Nephron progenitor cell (in vitro differentiated cells): ENCODE measurements at regions not wholly inside any gene's neighbourhood (a gene's known extent, or its start where the extent isn't known, plus 50 kb on each side); places are given as distances from the start of the nearest gene placed in this dataset.

ENCODE experiments used
- DNase-seq: peaks from one replicate; pipeline ENCODE4 v3.0.0; 2021
- H3K27ac Mint-ChIP-seq: 2 replicates; pipeline ENCODE4 v1.8.0; 2021; ENCODE audit warnings: mild to moderate bottlenecking, moderate library complexity, mixed read lengths
- H3K27me3 Mint-ChIP-seq: 2 replicates; pipeline ENCODE4 v1.8.0; 2021; ENCODE audit warnings: mild to moderate bottlenecking, low read depth, mixed read lengths; ENCODE audit not compliant: poor library complexity
- H3K36me3 Mint-ChIP-seq: 2 replicates; pipeline ENCODE4 v1.8.0; 2021; ENCODE audit warnings: low read depth, mixed read lengths
- H3K4me1 Mint-ChIP-seq: 2 replicates; pipeline ENCODE4 v1.8.0; 2021; ENCODE audit warnings: mixed read lengths
- H3K4me3 Mint-ChIP-seq: 2 replicates; pipeline ENCODE4 v1.8.0; 2021; ENCODE audit warnings: mild to moderate bottlenecking, moderate library complexity, mixed read lengths
- H3K9me3 Mint-ChIP-seq: 2 replicates; pipeline ENCODE4 v1.8.0; 2021; ENCODE audit warnings: mild to moderate bottlenecking, moderate library complexity, mixed read lengths
- TF ChIP-seq, protein P1 (sequence below): fragments of 200-600 bp; sonication (generic); IDR thresholded peaks from 2 replicates; pipeline ENCODE4 v1.5.0; 2021; ENCODE audit warnings: antibody characterized with exemption

DNA sequence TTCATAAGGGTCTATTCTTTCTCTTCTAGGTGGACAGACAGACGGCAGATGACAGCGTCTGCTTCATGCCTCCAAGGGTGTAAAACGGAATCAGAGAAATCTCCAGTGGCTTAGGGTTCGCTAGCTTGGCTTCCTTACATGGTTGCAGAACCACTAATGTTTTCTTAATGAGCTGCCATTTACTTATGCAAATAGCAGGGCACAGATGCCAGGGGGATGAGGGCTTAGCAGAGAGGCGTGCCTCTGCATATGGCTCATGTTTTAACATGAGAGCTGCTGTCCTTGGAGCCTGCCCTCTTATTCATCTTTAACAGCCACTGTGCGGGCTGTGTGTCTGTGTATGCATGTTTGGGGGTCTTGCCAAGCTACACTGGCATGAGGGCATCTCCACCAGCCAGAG, 119.6 kb downstream of the IER5 start:
- DNase-seq, result no peak
- no peaks in the 10 kb centered on the region for H3K9me3 Mint-ChIP-seq
- H3K27me3 Mint-ChIP-seq, result peaks cover 35% of the 10 kb centered on the region
- no peak overlapping the region for H3K4me3 Mint-ChIP-seq
- peaks cover 6% of the 10 kb centered on the region for H3K4me1 Mint-ChIP-seq
- no peaks in the 10 kb centered on the region for H3K36me3 Mint-ChIP-seq
- H3K27ac Mint-ChIP-seq, result no peak overlapping the region
- TF ChIP-seq, protein P1, sequence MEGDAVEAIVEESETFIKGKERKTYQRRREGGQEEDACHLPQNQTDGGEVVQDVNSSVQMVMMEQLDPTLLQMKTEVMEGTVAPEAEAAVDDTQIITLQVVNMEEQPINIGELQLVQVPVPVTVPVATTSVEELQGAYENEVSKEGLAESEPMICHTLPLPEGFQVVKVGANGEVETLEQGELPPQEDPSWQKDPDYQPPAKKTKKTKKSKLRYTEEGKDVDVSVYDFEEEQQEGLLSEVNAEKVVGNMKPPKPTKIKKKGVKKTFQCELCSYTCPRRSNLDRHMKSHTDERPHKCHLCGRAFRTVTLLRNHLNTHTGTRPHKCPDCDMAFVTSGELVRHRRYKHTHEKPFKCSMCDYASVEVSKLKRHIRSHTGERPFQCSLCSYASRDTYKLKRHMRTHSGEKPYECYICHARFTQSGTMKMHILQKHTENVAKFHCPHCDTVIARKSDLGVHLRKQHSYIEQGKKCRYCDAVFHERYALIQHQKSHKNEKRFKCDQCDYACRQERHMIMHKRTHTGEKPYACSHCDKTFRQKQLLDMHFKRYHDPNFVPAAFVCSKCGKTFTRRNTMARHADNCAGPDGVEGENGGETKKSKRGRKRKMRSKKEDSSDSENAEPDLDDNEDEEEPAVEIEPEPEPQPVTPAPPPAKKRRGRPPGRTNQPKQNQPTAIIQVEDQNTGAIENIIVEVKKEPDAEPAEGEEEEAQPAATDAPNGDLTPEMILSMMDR, result no peak

DNA sequence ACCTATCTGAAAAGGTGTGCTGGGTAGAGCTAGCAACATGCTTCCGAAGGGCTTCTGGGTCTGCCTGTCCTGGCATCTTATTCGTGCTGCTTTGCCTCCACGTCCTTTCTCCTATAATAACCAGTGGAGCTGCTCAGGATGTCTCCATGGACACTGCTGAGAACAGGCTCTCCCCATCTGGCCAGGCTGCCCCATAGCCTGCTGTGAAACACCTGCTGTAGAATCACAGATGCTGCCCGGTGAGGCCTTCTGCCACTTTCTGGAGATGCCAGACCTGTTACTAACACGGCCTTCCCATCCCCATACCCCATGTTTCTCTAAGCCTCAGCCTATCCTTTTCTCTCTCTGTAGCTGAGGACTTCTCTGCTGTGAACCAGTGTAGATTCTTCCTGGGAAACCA, 120.5 kb downstream of the IER5 start:
- Mint-ChIP-seq H3K4me3 (no peak overlapping the region), H3K4me1 (peaks cover 6% of the 10 kb centered on the region), H3K27me3 (peaks cover 34% of the 10 kb centered on the region), H3K27ac (no peak overlapping the region), H3K9me3 (no peaks in the 10 kb centered on the region), H3K36me3 (no peaks in the 10 kb centered on the region)
- DNase-seq, result no peak
- TF ChIP-seq, protein P1, result no peak

DNA sequence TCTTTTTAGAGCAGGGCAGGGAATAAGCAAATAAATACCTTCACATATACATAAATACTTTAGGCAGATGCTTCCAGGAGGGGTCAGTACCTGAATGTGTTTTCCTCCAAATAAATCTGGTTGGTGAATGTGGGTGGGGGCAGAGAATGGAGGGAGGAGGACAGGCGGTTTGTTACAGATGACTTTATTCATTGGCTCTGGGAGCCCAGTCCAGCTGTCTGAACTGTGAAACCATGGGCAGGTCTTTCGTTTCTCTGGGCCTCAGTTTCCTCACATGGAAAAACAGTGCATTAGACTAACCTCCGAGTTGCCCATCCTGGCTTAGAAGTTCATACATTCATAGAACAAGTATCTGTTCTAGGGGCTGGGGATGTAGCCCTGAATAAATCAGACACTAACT, 124.6 kb downstream of the IER5 start:
- Mint-ChIP-seq H3K4me1 (peaks cover 18% of the 10 kb centered on the region), H3K9me3 (peaks cover 7% of the 10 kb centered on the region), H3K27ac (no peak overlapping the region), H3K36me3 (no peaks in the 10 kb centered on the region), H3K27me3 (peaks cover 46% of the 10 kb centered on the region), H3K4me3 (no peak overlapping the region)
- TF ChIP-seq, protein P1, result no peak
- DNase-seq, result no peak

GRCh38 chr1:181216591-181216994, 128.1 kb downstream of the IER5 start:
- Mint-ChIP-seq H3K4me1 (peaks cover 17% of the 10 kb centered on the region), H3K27me3 (peaks cover 36% of the 10 kb centered on the region), H3K9me3 (peaks cover 7% of the 10 kb centered on the region), H3K27ac (peak overlapping the region; percentile 62), H3K36me3 (no peaks in the 10 kb centered on the region), H3K4me3 (no peak overlapping the region)
- TF ChIP-seq, protein P1, result no peak
- DNase-seq, result no peak

GRCh38 chr1:181219938-181220337, 131.4 kb downstream of the IER5 start:
- H3K36me3 Mint-ChIP-seq, result no peaks in the 10 kb centered on the region
- H3K4me3 Mint-ChIP-seq, result no peak overlapping the region
- peaks cover 21% of the 10 kb centered on the region for H3K27me3 Mint-ChIP-seq
- TF ChIP-seq, protein P1, result no peak
- DNase-seq, result no peak
- no peak overlapping the region for H3K27ac Mint-ChIP-seq
- H3K4me1 Mint-ChIP-seq, result peaks cover 17% of the 10 kb centered on the region
- H3K9me3 Mint-ChIP-seq, result peaks cover 16% of the 10 kb centered on the region

DNA sequence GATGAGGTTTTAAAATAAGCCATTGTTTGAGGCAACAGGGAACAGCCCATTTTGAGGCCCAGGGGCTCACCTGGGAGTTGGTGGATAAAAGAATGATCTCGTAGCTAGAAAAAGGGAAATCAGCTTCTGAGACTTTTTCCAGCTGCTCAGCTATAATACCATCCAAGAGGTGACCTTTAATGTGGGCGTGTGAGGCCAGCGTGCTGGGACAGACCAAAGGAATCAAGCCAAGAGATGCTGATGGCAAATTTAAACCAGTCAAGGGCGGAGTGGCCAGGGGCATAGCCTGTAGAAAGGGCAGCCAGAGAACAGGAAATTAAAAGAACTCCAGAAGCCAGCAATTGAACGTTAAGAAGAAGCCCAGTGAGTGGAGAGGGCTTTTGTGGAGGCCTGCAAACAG, 132.6 kb downstream of the IER5 start:
- H3K4me3 Mint-ChIP-seq, result no peak overlapping the region
- TF ChIP-seq, protein P1, result no peak

More for the DNA sequence above, 132.6 kb downstream of the IER5 start:
- Mint-ChIP-seq H3K27ac (no peak overlapping the region), H3K36me3 (no peaks in the 10 kb centered on the region), H3K9me3 (peaks cover 16% of the 10 kb centered on the region), H3K4me1 (peaks cover 17% of the 10 kb centered on the region), H3K27me3 (peaks cover 20% of the 10 kb centered on the region)
- DNase-seq, result no peak
